GM12891 (cell line): ENCODE measurements at regions not wholly inside any gene's neighbourhood (a gene's known extent, or its start where the extent isn't known, plus 50 kb on each side); places are given as distances from the start of the nearest gene placed in this dataset.

ENCODE experiments used
- POLR2A ChIP-seq: IDR thresholded peaks from 2 replicates; pipeline ENCODE4 v1.6.1; 2011; ENCODE audit warnings: low read depth, low read length, control low read depth
- POLR2AphosphoS5 ChIP-seq: IDR thresholded peaks from 2 replicates; pipeline ENCODE4 v1.6.1; 2011; ENCODE audit warnings: low read depth, low read length, control low read depth

GRCh38 chr19:37313335-37313627 lies 57.6 kb upstream of the ZNF527 start:
- TF ChIP-seq POLR2AphosphoS5: no peak
- no peak for TF ChIP-seq POLR2A
